Mucosa of rectum (tissue), 2 donors: ENCODE measurements at regions not wholly inside any gene's neighbourhood (a gene's known extent, or its start where the extent isn't known, plus 50 kb on each side); places are given as distances from the start of the nearest gene placed in this dataset.

Experiments
- H3K27ac ChIP-seq, 2 donors: one replicate each; pipeline ENCODE4 v1.7.0; 2013; ENCODE audit warnings: inconsistent platforms in 2 of 2, low read depth in 2 of 2, low read length in 2 of 2
- H3K27me3 ChIP-seq, 2 donors: one replicate each; pipeline ENCODE4 v1.7.0; 2013; ENCODE audit warnings: low read length in 2 of 2; ENCODE audit not compliant: control insufficient read depth in 2 of 2, insufficient read depth in 2 of 2
- H3K36me3 ChIP-seq, 2 donors: one replicate each; pipeline ENCODE4 v1.7.0; 2013; ENCODE audit warnings: low read length in 2 of 2; ENCODE audit not compliant: control insufficient read depth in 2 of 2, insufficient read depth in 2 of 2
- H3K4me1 ChIP-seq, 2 donors: one replicate each; pipeline ENCODE4 v1.7.0; 2013; ENCODE audit warnings: low read length in 2 of 2, mild to moderate bottlenecking in 1 of 2; ENCODE audit not compliant: control insufficient read depth in 2 of 2, insufficient read depth in 2 of 2
- H3K4me3 ChIP-seq, 2 donors: one replicate each; pipeline ENCODE4 v1.7.0; 2013; ENCODE audit warnings: low read length in 2 of 2
- H3K9ac ChIP-seq, 2 donors: one replicate each; pipeline ENCODE4 v1.7.0; 2013; ENCODE audit warnings: low read length in 2 of 2, low read depth in 1 of 2, mild to moderate bottlenecking in 1 of 2
- H3K9me3 ChIP-seq, 2 donors: one replicate each; pipeline ENCODE4 v1.7.0; 2013; ENCODE audit warnings: low read length in 2 of 2; ENCODE audit not compliant: control insufficient read depth in 2 of 2
- donor health status: healthy.
- donor health status: Normal muscosa, but diverticular disease.

DNA sequence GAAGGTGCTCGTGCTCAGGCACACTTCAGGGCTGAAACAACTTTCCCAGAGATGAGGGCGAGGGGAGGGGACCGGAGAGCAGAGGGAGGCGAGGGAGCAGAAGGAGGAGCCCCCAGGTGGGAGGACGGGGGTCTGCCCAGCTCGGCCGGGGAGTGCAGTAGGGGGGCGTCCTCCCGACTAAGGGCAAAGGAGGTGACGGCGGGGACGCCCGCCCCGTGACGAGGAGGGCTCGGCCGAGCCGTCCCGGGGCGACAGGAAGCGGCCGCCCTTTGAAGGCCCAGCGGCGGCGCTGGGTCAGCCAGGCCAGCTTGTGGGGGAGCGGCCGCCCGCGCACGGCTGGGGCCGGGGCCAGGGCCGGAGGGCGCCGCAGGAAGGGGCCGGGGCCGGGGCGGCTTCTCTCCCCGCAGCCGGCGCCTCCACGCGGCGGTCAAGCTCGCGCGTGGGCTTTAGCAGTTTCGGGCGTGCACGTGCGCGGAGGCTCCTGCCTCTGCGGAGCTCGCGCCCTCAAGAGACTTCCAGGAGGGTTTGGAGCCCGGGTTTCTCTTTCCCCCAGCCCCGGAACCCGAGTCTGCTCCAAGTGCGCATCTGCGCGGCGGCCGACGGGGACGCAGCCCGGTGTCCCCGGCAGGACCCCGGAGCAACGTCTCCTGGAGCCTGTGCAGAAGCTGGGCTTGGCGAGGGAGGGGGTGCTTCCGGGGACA lies 100.8 kb upstream of the SLC45A1 start:
- Histone ChIP-seq H3K9me3 (no peaks in the 10 kb centered on the region), H3K27me3 (no peaks in the 10 kb centered on the region), H3K27ac (peak overlapping the region in 1 of 2 donors; percentile 11), H3K4me3 (peak overlapping the region; percentile 62 to 64), H3K9ac (peak overlapping the region; percentile 41 to 70), H3K4me1 (peaks cover 0 to 5% of the 10 kb centered on the region in 2 donors), H3K36me3 (no peaks in the 10 kb centered on the region)

DNA sequence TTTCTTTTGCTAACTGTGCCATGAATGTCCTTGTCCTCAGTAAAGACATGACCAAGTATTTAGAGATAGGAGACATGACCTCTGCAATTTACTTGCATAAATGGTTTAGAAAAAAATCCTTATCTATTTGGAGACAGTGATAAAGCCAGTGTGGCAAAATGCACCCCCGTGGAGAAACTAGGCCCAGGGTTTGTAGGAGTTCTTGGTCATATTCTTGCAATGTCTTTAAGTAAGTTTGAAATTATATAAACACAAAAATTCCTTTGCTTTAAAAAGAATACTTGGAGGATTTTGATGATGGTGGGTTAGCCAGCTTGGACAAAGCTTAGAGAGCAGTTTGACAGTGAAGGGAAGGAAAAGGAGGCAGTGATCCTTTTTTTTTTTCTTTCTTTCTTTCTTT lies 101.9 kb upstream of the SLC45A1 start:
- Histone ChIP-seq H3K4me1 (peaks cover 0 to 5% of the 10 kb centered on the region in 2 donors), H3K27ac (no peak overlapping the region), H3K27me3 (no peaks in the 10 kb centered on the region), H3K9me3 (no peaks in the 10 kb centered on the region), H3K9ac (no peak overlapping the region), H3K4me3 (no peak overlapping the region), H3K36me3 (no peaks in the 10 kb centered on the region)

DNA sequence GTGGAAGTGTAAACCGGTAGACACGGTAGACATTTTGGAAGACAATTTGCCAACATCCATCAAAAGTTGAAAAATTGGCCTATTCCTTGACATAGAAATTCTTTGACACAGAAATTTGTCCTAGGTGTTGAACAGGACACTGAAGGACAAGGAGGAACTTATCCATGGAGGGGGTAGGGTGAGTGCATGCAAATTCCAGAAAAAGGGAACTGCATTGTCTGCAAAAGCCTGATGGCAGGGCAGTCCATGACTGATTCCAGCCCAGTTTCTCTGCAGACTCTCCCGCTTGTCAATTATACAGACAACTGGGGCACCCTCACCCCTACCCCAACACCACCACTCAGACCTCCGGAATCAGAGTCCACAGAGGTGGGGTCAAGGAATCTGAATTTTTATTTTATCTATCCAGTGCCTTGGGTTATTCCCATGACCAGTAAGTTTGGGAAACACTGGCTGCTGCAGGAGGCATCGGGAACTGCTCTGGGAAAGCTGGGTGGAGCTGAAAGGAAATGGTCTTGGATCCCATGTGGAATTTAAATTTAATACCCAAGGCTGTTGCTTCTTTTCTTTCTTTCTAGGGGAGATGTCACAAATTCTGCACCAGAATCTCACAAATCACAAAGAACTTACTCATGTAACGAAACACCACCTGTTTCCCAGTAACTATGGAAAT lies 103.3 kb upstream of the SLC45A1 start:
- Histone ChIP-seq H3K4me1 (peaks cover 0 to 5% of the 10 kb centered on the region in 2 donors), H3K4me3 (no peak overlapping the region), H3K36me3 (no peaks in the 10 kb centered on the region), H3K27me3 (no peaks in the 10 kb centered on the region), H3K9me3 (no peaks in the 10 kb centered on the region), H3K9ac (no peak overlapping the region), H3K27ac (no peak overlapping the region)

DNA sequence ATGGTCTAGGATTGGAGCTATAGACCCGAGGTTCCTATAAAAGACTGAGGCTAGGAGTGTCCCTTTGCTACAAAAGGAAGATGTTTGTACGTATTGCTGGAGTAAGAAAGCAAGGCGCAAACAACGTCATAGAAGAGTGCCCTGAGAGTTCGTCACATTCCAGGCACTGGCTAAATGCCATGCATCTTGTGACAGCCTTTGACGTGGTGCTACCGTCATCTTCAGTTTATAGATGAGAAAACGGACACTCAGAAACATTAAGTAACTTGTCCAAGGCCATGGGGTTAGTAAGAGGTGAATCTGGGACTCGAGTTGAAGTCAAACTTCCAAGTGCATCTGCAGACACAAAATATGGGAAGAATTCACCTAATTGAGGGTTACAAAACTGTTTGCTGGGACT lies 104.2 kb upstream of the SLC45A1 start:
- Histone ChIP-seq H3K27me3 (no peaks in the 10 kb centered on the region), H3K9ac (no peak overlapping the region), H3K36me3 (no peaks in the 10 kb centered on the region), H3K27ac (no peak overlapping the region), H3K9me3 (no peaks in the 10 kb centered on the region), H3K4me1 (peaks cover 0 to 5% of the 10 kb centered on the region in 2 donors), H3K4me3 (no peak overlapping the region)

DNA sequence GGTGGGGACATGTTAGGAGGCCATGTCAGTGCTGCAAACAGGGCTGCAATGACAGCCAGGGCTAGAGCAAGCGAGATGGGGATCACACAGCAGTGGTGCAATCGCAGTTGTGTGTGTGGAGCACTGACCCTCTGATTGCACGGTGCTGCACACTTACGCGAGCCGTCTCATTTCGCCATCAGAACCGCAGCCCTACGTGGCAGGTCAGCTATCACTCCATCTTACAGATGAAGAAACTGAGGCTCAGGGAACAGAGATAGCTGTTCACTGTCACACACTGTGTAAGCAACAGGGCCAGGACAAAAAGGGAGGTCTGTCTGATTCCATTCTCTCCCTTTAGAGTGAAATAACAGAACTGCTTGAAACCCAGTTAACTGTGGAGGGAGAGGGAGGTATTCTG lies 104.8 kb upstream of the SLC45A1 start:
- no peaks in the 10 kb centered on the region for H3K27me3 ChIP-seq
- H3K9ac ChIP-seq = no peak overlapping the region
- H3K27ac ChIP-seq = no peak overlapping the region
- H3K36me3 ChIP-seq = no peaks in the 10 kb centered on the region
- H3K4me3 ChIP-seq = no peak overlapping the region
- H3K4me1 ChIP-seq = peaks cover 0 to 5% of the 10 kb centered on the region in 2 donors
- no peaks in the 10 kb centered on the region for H3K9me3 ChIP-seq

DNA sequence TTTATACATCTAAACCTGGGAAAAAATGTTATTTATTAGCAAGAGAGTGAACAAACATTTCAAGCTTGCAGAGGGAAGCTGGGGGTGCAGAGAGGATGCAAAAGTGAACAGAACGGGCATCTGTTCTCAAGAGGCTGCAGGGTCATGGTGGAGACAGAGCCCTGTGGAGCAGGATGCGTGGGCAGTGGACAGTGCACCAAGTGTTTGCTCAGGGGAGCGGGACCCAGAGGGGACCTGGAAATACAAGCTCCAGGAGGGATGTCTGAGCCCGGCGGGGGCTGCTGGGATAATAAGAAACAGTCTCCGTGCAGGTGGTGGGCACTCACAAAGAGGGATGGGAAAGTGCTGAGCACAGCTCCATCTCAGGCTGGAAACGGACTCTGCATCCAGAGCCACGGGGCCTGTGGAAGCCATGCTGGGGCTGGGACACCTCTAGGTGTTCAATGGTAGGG lies 105.3 kb upstream of the SLC45A1 start:
- H3K4me1 ChIP-seq = peaks cover 0 to 5% of the 10 kb centered on the region in 2 donors
- H3K9me3 ChIP-seq = no peaks in the 10 kb centered on the region
- H3K27ac ChIP-seq = no peak overlapping the region
- no peak overlapping the region for H3K4me3 ChIP-seq
- no peaks in the 10 kb centered on the region for H3K36me3 ChIP-seq
- H3K27me3 ChIP-seq = no peaks in the 10 kb centered on the region
- H3K9ac ChIP-seq = no peak overlapping the region

DNA sequence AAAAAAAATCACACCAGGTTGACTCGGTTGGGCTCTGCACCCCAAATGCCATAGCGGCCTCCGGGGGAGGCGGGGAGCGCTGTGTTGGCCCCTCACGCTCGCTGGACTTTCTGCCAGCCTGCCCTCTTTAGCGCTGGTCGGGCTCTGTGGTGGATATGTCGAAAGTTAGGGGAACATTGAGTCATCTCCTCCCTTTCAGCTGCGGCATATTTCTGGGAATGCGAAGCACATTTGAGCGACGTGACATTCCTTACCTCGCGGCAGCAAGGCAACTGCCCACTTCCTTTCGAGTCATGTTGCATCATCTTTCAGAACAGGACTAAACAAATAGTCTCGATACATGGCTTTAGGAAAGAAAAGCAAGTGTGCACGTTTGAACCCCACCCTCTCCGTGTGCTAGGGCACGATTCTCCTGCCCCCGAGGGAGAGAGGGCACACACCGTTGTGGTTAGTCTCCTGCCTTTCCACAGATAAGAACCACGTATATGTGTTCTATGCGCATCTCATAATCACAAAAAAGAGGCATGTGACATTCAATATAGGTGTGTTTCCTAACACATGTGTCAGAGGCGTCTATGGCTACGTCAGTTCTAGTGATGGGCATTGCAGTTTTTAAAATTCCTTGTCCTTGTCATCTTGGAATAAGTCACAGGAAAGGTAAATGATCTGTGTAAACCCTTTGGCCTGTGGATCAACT lies 105.9 kb upstream of the SLC45A1 start:
- no peaks in the 10 kb centered on the region for H3K9me3 ChIP-seq
- H3K9ac ChIP-seq = no peak overlapping the region
- no peaks in the 10 kb centered on the region for H3K27me3 ChIP-seq
- H3K4me1 ChIP-seq = peaks cover 0 to 4% of the 10 kb centered on the region in 2 donors
- H3K4me3 ChIP-seq = no peak overlapping the region
- no peak overlapping the region for H3K27ac ChIP-seq
- no peaks in the 10 kb centered on the region for H3K36me3 ChIP-seq

DNA sequence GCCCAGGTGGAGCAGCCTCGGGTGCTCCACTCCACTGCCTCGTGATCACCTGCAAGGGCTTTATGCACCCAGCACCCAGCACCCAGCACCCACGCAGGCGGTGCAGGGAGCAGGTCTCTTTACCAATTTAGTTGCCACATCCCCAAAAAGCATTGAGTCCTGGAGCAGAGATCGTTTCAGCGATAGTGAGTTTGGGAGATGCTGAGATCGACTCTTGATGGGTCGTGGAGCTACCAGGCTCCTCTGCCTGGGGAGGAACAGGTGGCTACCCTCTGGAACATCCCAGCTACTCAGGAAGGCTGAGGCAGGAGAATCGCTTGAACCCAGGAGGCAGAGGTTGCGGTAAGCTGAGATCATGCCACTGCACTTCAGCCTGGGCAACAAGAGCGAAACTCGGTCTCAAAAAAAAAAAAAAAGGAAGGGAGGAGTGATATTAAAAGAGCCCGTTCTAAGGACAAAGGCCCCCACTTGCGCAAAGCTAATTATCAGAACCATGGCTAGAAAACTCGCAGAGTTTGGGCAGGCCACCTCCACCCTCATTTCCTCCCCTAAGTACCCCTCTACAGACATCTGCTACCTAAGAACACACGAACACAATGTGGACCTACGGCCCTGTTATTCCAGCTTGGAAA lies 106.5 kb upstream of the SLC45A1 start:
- H3K9me3 ChIP-seq = no peaks in the 10 kb centered on the region
- H3K4me1 ChIP-seq = no peaks in the 10 kb centered on the region
- no peaks in the 10 kb centered on the region for H3K27me3 ChIP-seq
- H3K27ac ChIP-seq = no peak overlapping the region
- no peak overlapping the region for H3K4me3 ChIP-seq
- no peak overlapping the region for H3K9ac ChIP-seq
- H3K36me3 ChIP-seq = no peaks in the 10 kb centered on the region

DNA sequence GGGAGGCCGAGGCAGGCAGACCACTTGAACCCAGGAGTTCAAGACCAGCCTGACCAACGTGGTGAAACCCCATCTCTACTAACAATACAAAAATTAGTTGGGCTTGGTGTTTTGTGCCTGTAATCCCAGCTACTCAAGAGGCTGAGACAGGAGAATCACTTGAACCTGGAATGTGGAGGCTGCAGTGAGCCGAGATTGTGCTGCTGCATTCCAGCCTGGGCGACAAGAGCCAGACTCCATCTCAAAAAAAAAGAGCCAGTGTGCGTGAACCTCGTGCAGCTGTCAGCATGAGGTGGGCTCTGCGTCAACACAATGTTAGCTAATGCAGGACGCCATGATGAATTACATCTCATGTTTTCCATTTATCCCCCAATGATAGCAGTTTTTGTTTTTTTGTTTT lies 110.7 kb upstream of the SLC45A1 start:
- no peak overlapping the region for H3K4me3 ChIP-seq

DNA sequence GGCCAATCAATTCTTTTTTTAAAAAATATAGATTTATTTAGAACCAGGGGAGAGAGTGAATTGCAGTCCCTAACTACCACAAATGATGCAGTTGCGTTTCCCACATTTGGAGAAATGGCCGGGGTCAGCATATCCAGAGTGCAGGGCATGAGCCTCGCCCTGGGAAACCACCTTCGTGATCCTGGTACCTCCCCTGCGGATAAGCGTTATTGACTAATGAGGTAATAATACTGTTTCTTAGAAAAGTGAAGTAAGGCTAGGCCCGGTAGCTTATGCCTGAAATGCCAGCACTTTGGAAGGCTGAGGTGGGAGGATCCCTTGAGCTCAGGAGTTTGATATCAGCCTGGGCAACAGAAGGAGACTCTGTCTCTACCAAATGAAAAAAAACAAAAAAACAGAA lies 111.5 kb upstream of the SLC45A1 start:
- Histone ChIP-seq H3K9ac (no peak overlapping the region), H3K4me3 (no peak overlapping the region), H3K36me3 (no peaks in the 10 kb centered on the region), H3K27me3 (no peaks in the 10 kb centered on the region), H3K27ac (no peak overlapping the region), H3K4me1 (peaks cover 0 to 3% of the 10 kb centered on the region in 2 donors), H3K9me3 (no peaks in the 10 kb centered on the region)

More for the DNA sequence above, 110.7 kb upstream of the SLC45A1 start:
- no peak overlapping the region for H3K9ac ChIP-seq
- no peak overlapping the region for H3K27ac ChIP-seq
- no peaks in the 10 kb centered on the region for H3K36me3 ChIP-seq
- peaks cover 0 to 1% of the 10 kb centered on the region in 2 donors for H3K4me1 ChIP-seq
- H3K27me3 ChIP-seq = no peaks in the 10 kb centered on the region
- no peaks in the 10 kb centered on the region for H3K9me3 ChIP-seq
